B cell (primary cell): ENCODE measurements at regions not wholly inside any gene's neighbourhood (a gene's known extent, or its start where the extent isn't known, plus 50 kb on each side); places are given as distances from the start of the nearest gene placed in this dataset.

ENCODE experiments used
- ATAC-seq: fragments of 200-7000 bp; cut with Tn5 transposase; one replicate; pipeline ENCODE4 v1.10.0; 2021; ENCODE audit warnings: low read depth, mild to moderate bottlenecking, moderate number of reproducible peaks, moderate library complexity
- CTCF ChIA-PET: fragments of 350-600 bp; sonication (Branson Sonifier 250); formaldehyde crosslinking; loops from one replicate; lab custom pipeline; 2021; ENCODE audit warnings: antibody characterized with exemption, inconsistent platforms; lab: Charles Lee
- POLR2A ChIA-PET: fragments of 350-600 bp; sonication (Branson Sonifier 250); formaldehyde crosslinking; loops from one replicate; lab custom pipeline; 2021; ENCODE audit warnings: antibody characterized with exemption; lab: Charles Lee
- DNase-seq: peaks from one replicate; pipeline ENCODE4 v3.0.0; 2013
- H2AFZ ChIP-seq: 2 replicates; pipeline ENCODE4 v1.6.1; 2012; ENCODE audit warnings: mild to moderate bottlenecking, low read depth, low read length; ENCODE audit not compliant: insufficient read depth, poor library complexity, severe bottlenecking
- H3K27ac ChIP-seq, 2 donors: 1 replicate in 1 of 2; 2 replicates in 1 of 2; pipeline ENCODE4 v1.5.1; 2012 to 2013; ENCODE audit warnings: low read length in 2 of 2, mild to moderate bottlenecking in 2 of 2, moderate library complexity in 1 of 2
- H3K27me3 ChIP-seq, 4 experiments: fragments of 200-600 bp in 1 of 4; sonication (generic) in 1 of 4; replicated peaks in 1 of 4; 1 replicate in 2 of 4; 2 replicates in 2 of 4; pipeline versions ENCODE4 v1.6.1 to v1.7.0; 2013 to 2016; ENCODE audit warnings: low read length in 3 of 4, mild to moderate bottlenecking in 2 of 4, mixed read lengths in 1 of 4, moderate library complexity in 1 of 4; ENCODE audit not compliant: insufficient read depth in 4 of 4, control insufficient read depth in 3 of 4; ENCODE audit errors: control extremely low read depth in 1 of 4
- H3K36me3 ChIP-seq, 2 experiments: replicated peaks in 1 of 2; 1 replicate in 1 of 2; 2 replicates in 1 of 2; pipeline versions ENCODE4 v1.6.1 to v1.7.1; 2013; ENCODE audit warnings: low read length in 1 of 2; ENCODE audit not compliant: insufficient read depth in 2 of 2, control insufficient read depth in 1 of 2; ENCODE audit errors: control extremely low read depth in 1 of 2, extremely low read depth in 1 of 2
- H3K4me1 ChIP-seq, 2 donors: fragments of 200-600 bp in 1 of 2; sonication (generic) in 1 of 2; 1 replicate in 1 of 2; 2 replicates in 1 of 2; pipeline versions ENCODE4 v1.5.1 to v1.6.1; 2013 to 2017; ENCODE audit warnings: low read length in 2 of 2; ENCODE audit not compliant: control insufficient read depth in 2 of 2, insufficient read depth in 2 of 2
- H3K4me2 ChIP-seq: replicated peaks from 2 replicates; pipeline ENCODE3; 2012; ENCODE audit warnings: mild to moderate bottlenecking, low read depth, low read length; ENCODE audit not compliant: poor library complexity, severe bottlenecking
- H3K4me3 ChIP-seq, 5 experiments: fragments of 200-600 bp in 1 of 5; sonication (generic) in 1 of 5; 1 replicate in 3 of 5; 2 replicates in 2 of 5; pipeline versions ENCODE4 v1.5.1 to v1.7.0; 2011 to 2016; ENCODE audit warnings: low read length in 4 of 5, mild to moderate bottlenecking in 4 of 5, low read depth in 2 of 5, control low read depth in 1 of 5, moderate library complexity in 1 of 5; ENCODE audit not compliant: insufficient read depth in 1 of 5; ENCODE audit errors: control extremely low read depth in 1 of 5, extremely low read depth in 1 of 5
- H3K79me2 ChIP-seq: fragments of 200-600 bp; sonication (generic); one replicate; pipeline ENCODE4 v1.6.0; 2016; ENCODE audit warnings: low read length; ENCODE audit not compliant: control insufficient read depth, insufficient read depth
- H3K9ac ChIP-seq: fragments of 200-600 bp; sonication (generic); 2 replicates; pipeline ENCODE4 v1.6.1; 2017; ENCODE audit warnings: mild to moderate bottlenecking, low read length, moderate library complexity
- H3K9me3 ChIP-seq, 3 donors: one replicate each; pipeline versions ENCODE4 v1.6.1 to v1.7.1; 2013; ENCODE audit warnings: low read length in 2 of 3; ENCODE audit not compliant: control insufficient read depth in 2 of 3, insufficient read depth in 1 of 3; ENCODE audit errors: control extremely low read depth in 1 of 3
- H4K20me1 ChIP-seq: 2 replicates; pipeline ENCODE4 v1.6.0; 2012; ENCODE audit warnings: mild to moderate bottlenecking, low read length; ENCODE audit not compliant: insufficient read depth, control insufficient read depth, poor library complexity, severe bottlenecking
- H3K27ac Mint-ChIP-seq: one replicate; pipeline ENCODE4 v1.8.0; 2021; ENCODE audit warnings: mixed read lengths
- H3K27me3 Mint-ChIP-seq: one replicate; pipeline ENCODE4 v1.8.0; 2021; ENCODE audit warnings: mixed read lengths
- H3K4me1 Mint-ChIP-seq: one replicate; pipeline ENCODE4 v1.8.0; 2021; ENCODE audit warnings: mixed read lengths
- H3K4me3 Mint-ChIP-seq: one replicate; pipeline ENCODE4 v1.8.0; 2021; ENCODE audit warnings: mixed read lengths
- H3K9me3 Mint-ChIP-seq: one replicate; pipeline ENCODE4 v1.8.0; 2022; ENCODE audit warnings: mixed read lengths; ENCODE audit not compliant: insufficient read depth
- CTCF ChIP-seq: fragments of 200-600 bp; IDR thresholded peaks from one replicate; pipeline ENCODE4 v1.8.0; 2022; ENCODE audit warnings: antibody characterized with exemption, mild to moderate bottlenecking
- EZH2 ChIP-seq: IDR thresholded peaks from 2 replicates; pipeline ENCODE4 v1.6.1; 2012; ENCODE audit warnings: borderline replicate concordance, low read depth, mild to moderate bottlenecking, moderate library complexity, low read length; ENCODE audit not compliant: insufficient read depth, poor library complexity, severe bottlenecking
- WGBS: methylation state at CpG from one replicate; pipeline ENCODE4 v1.1.5; 2013; ENCODE audit warnings: missing lambda C conversion rate; ENCODE audit not compliant: insufficient coverage; 5-methylcytosine and 5-hydroxymethylcytosine counted together
- intact Hi-C: fragments of 100-400 bp; cut with micrococcal nuclease; formaldehyde crosslinking; loops from one replicate; pipeline ENCODE4 v1.10.0; 2022

GRCh38 chr10:123597676-123598075 lies 68.5 kb upstream of the GPR26 start:
- Histone ChIP-seq H3K27ac (no peak overlapping the region), H2AFZ (no peak overlapping the region), H3K9me3 (peaks cover 0 to 8% (median 0%) of the 10 kb centered on the region in 3 donors), H3K9ac (no peak overlapping the region), H3K79me2 (no peaks in the 10 kb centered on the region), H4K20me1 (no peaks in the 10 kb centered on the region), H3K27me3 (peaks cover 0 to 2% (median 0%) of the 10 kb centered on the region in 4 experiments), H3K36me3 (no peaks in the 10 kb centered on the region), H3K4me1 (no peaks in the 10 kb centered on the region), H3K4me2 (no peak overlapping the region), H3K4me3 (no peak overlapping the region)
- Mint-ChIP-seq H3K9me3 (peaks cover 7% of the 10 kb centered on the region), H3K27ac (no peak overlapping the region), H3K4me1 (no peaks in the 10 kb centered on the region), H3K4me3 (no peak overlapping the region), H3K27me3 (peaks cover 29% of the 10 kb centered on the region)
- TF ChIP-seq EZH2 (no peak), CTCF (no peak)
- WGBS, result 100% methylated on average over 1 of the region's 4 CpGs
- DNase-seq, result no peak
- ChIA-PET CTCF (no interaction called here), POLR2A (no interaction called here)
- no peak for ATAC-seq
- intact Hi-C loops, result no loop called here

DNA sequence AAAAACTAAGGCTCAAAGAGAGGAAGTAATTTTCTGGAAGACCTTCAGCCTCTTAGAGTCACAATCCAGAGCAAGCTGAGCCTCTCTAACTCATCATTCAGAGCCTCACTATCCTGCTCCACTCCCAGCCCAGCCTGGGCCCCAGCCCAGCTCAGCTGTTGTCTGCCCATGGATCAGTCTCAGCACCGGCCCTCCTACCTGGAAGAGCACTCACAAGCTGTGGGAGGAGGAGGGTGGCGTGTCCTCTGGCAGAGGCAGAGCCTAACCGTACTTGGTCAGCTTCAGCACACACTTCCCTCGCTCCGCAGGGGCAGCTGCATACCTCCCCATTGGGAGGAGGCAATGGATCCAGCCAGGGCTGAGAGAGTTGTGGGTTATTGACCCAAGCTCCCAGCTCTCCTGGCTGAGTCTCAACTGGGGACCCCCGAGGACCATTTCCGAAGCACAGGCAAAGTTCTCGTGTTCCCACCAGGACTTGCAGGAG lies 66.7 kb upstream of the GPR26 start:
- H3K9me3 Mint-ChIP-seq, result peaks cover 7% of the 10 kb centered on the region
- H3K9me3 ChIP-seq, result peaks cover 0 to 8% (median 0%) of the 10 kb centered on the region in 3 donors
- ChIA-PET CTCF (no interaction called here), POLR2A (no interaction called here)
- no peaks in the 10 kb centered on the region for H3K36me3 ChIP-seq
- no peaks in the 10 kb centered on the region for H4K20me1 ChIP-seq
- peaks cover 0 to 10% (median 4%) of the 10 kb centered on the region in 4 experiments for H3K27me3 ChIP-seq
- WGBS, result 86% methylated on average over 1 of the region's 8 CpGs
- no peak for TF ChIP-seq CTCF
- H3K4me2 ChIP-seq, result no peak overlapping the region
- ATAC-seq (no peak), DNase-seq (no peak)
- no peak overlapping the region for H3K4me3 Mint-ChIP-seq
- H2AFZ ChIP-seq, result no peak overlapping the region
- H3K27ac Mint-ChIP-seq, result no peak overlapping the region
- H3K4me1 Mint-ChIP-seq, result no peaks in the 10 kb centered on the region
- H3K4me1 ChIP-seq, result no peaks in the 10 kb centered on the region
- H3K9ac ChIP-seq, result no peak overlapping the region
- no peak overlapping the region for H3K27ac ChIP-seq
- peaks cover 35% of the 10 kb centered on the region for H3K27me3 Mint-ChIP-seq
- no peak overlapping the region for H3K4me3 ChIP-seq
- no peaks in the 10 kb centered on the region for H3K79me2 ChIP-seq
- intact Hi-C loops, result no loop called here
